EL (cell line): ENCODE measurements at regions not wholly inside any gene's neighbourhood (a gene's known extent, or its start where the extent isn't known, plus 50 kb on each side); places are given as distances from the start of the nearest gene placed in this dataset.

Source experiments
- DNase-seq: peaks from one replicate; pipeline ENCODE4 v3.0.0-alpha.2; 2016

DNA sequence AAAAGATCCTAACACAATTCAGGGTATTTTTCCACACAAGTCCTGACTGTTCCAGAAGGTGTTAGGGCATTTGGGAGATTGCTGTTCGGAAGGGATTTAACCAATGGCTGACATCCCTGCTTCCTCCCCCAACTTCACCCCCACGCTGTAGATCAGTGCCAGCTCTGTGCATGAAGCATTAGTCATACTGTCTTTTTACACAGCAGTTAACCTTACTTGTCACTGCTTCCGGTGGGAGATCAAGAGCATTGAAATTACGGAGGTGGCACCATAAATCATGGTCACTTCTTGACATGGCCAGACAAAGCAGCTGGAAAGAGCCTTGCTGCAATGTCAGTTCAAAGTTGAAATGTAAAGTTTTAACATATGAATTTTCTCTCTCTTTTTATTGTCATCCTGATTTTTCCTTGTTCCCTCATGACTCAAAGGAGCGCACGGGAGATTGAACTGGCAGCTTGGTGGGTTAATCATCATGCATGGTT, 70.2 kb downstream of the HRH4 start:
- DNase-seq: peak; percentile 60

- no peak for DNase-seq
Observed at GRCh38 chr18:24534271-24534670, 73.8 kb downstream of the HRH4 start.

- no peak for DNase-seq
Observed at GRCh38 chr18:24534737-24535136, 74.3 kb downstream of the HRH4 start.

GRCh38 chr18:24535527-24536295, 75.3 kb downstream of the HRH4 start:
- no peak for DNase-seq

GRCh38 chr18:24536326-24536725, 75.9 kb downstream of the HRH4 start:
- DNase-seq: no peak

DNA sequence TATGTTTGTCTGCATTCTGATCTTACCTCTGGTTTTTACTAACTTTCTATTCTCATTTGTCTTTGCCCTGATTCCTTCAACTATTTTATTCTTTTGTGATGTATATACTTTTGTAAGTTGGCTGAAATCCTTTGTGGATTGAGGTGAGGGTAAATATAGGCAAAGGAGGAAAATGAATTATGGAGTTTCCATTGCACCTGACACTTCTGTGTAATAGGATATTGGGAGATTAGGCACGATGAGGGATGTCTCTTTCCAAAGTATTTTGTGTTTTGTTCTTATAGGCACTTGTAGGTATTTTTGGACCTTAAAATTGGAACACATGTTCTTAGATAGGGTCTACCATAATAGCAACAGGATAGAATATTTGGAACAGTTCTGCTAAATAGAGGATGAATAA, 76.4 kb downstream of the HRH4 start:
- DNase-seq: no peak

DNA sequence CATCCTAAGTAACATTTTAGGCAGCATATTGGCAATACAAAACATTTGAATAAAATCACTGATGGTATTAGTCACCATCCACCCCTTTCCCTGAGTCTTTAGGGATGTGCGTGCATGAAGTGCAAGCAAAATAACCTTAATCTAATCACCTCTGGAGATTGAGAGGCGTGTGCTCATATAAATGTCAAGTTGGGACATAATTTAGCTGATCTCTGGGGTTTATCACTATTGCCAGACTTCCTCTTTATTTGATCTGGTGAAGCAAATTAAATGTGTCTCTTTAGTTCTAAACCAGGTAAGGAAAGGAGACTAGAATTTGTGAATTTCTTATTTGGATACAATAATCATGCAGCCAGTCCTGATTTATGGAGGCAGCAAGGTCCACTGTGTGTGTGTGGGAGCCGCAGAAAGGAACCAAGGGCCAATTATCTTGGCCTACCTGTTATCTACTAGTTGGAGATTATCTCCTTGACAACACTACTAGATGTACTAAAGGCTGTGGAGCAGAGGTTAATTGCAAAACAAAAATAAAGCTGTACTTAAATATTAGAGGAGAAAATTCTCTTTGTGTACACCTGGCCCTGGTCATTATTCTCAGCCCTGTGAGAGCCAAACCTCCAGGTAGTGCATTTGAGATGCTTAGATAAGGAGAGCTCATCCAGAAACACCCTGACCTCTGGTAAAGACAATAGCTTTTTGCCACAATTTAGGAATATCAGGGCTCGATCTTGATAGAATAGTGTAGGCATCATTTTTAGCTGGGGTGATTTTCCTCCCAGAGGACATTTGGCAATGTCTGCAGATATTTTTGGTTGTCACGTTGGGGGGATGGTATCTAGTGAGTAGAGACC, 78.2 kb downstream of the HRH4 start:
- no peak for DNase-seq

GRCh38 chr18:24539866-24540617, 79.6 kb downstream of the HRH4 start:
- DNase-seq: no peak

- no peak for DNase-seq
Observed at GRCh38 chr18:24540896-24541295, 80.5 kb downstream of the HRH4 start.

DNA sequence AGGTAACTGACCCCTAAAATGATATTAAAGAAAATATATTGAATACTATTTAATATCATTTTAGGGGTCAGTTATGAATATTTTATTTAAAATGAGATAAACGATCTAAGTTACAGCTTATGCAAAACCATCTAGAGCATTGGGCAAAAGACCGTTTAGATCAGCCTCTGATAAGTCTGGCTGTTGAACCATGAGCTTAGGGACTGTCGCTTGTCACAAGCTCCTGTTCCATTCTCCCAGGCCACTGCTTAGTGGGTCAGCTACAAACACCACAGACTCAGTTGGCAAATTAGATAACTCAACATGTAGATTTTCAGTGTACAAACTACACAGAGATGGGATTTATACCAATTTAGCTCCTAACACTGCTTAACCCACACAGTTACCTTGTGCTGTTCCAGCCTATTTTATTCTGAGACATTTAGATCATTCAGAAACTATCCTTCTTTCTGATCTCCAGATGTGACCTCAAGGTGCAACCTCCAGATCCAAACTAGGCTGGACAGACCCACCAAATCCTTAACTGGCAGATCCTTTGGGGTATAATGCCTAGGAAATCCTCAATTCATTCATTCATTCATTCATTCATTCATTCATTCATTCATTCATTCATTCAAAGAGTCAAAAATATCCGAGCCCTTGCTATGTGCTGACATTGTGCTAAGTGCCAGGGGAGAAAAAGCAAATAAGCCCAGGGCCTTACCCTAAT, 82.8 kb downstream of the HRH4 start:
- no peak for DNase-seq

DNA sequence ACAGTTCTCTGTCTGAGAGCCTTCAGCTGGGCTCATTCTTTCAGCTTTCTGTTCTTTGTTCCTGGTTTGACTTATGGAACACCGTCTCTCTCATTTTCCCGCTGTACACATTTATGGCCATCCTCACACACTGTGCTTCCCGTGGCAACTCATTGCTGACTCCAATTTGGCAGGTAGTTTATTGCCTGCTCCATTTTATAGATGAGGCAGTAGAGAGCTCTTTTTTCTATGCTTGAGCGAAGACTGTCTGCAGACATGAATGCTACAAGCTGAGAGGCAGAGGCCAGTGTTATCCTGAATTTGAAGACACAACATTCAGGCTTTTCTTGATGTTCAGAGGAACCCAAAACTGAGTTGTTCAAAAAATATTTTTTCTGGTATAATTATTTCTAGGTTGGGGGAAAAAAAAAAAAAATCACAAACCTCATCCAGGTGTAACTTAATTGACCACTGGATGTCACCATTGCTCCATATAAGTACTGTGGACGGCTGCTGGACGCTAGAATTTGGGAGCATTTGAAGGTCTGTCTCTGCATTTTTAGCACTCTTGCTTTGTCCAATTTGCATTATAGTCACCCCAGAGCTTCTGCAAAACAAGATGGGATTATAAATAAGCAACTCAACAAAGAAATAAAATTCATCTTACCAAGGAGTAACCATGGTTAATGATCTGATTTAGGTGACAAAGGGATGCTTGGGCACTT, 83.5 kb downstream of the HRH4 start:
- peak; percentile 15 for DNase-seq

- no peak for DNase-seq
Observed at GRCh38 chr18:24544949-24545348, 84.5 kb downstream of the HRH4 start.

DNA sequence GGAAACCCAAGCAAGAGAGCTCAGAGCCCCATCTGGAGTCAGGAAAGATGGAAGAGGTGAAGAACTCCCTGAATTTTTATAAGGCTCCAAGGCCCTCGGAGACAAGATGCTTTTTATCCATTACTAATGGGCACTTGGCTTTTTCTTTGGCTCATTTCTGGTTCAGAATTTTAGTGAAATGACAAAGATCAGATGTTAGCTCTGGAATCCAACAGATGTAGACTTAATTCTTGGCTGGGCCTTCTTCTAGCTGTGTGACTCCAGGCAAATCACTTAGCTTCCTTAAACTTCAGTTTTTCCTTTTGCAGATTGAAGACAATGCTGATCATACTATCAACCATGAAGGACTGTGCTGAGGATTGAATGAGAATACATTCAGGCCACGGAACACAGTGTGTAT, 85.2 kb downstream of the HRH4 start:
- DNase-seq: no peak

DNA sequence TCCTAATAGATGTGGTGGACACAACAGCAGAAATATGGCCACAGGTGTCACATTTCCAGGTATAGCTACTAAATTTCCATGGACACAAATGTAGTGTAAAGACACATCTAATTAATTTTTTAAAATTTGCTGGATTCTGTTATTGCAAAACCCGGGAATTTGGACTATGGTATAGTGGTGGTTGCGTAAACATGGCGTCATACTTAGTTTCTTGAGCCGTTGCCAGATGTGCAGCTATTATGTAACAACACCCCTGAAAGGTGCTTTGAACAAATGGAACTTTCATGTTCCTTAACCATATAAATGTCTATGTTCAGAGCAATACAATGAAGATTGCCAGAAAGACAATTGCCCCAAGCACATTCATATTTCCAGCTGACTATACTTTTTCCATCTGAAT, 85.9 kb downstream of the HRH4 start:
- DNase-seq: no peak

- DNase-seq: no peak
Observed at GRCh38 chr18:24548583-24548982, 88.1 kb downstream of the HRH4 start.

- no peak for DNase-seq
Observed at GRCh38 chr18:24552218-24552617, 91.8 kb downstream of the HRH4 start.

DNA sequence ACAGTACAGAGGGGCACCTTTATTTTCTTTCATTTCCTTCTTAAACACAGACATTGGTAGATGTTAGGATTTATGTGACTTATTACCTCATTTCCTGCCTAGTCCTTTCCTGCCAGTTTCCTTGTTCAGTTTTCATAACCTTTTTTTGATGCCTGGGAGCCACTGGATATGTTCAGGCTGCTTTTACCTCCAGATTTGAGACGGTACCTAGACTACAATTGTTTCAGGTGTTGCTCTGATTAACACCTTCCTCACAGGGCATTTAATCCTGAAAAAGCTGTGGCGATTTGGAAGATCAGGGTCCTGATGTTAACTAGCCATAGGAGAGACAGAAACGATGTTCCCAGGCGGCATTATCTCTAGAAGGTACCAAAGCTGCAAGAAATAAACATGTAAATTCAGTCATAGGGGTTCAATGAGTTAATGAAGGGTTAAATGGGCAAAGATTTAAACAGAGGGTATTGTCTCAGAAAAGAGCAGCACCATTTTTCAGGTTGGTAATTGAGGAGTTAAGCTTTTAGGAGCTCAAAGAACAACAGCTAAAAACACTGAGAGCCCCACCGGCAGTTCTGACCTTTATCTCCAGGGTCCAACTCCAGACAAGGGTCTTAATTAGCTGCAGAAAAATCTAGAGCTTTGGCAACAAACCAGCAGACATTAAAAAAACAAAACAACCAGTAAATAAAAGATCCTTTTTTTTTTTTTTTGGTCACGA, 93.3 kb downstream of the HRH4 start:
- DNase-seq: no peak

DNA sequence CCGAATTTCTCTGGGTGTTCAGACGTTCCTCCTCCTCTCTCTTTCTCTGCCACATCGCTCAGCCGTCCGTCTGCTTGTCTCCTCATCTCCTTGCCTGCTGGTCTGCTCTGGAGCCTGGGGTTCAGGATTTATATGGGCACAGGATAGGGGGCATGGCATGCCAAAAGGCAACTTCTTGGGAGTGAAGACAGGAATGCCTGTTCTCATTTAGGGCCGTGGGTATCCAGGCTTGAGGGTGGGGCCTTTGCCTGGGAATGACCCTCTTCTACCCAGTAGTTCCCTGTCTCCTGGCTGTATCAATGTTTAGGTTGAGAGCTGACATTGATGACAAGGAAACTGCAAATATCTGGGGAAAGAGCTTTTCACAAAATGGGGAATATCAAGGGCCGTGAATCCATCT, 98.0 kb downstream of the HRH4 start:
- no peak for DNase-seq

DNA sequence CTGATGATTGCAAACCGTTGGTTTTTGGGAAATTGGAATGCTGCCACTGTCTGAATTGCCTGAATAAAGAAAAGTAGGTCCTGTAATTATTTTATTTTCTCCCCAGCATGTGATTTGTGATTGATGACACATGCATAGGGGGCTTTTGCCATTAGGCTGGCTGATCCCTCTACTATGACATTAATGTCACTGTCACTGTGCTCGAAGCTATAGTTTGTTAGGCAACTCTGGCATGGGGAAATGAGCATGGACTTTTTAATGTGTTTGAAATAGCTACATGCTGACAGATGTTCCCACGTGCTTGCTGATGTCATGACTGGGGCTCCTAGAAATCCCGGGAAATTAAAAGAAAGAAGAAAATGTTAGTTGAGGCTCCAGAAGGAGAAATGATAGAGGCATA, 99.1 kb downstream of the HRH4 start:
- no peak for DNase-seq

DNA sequence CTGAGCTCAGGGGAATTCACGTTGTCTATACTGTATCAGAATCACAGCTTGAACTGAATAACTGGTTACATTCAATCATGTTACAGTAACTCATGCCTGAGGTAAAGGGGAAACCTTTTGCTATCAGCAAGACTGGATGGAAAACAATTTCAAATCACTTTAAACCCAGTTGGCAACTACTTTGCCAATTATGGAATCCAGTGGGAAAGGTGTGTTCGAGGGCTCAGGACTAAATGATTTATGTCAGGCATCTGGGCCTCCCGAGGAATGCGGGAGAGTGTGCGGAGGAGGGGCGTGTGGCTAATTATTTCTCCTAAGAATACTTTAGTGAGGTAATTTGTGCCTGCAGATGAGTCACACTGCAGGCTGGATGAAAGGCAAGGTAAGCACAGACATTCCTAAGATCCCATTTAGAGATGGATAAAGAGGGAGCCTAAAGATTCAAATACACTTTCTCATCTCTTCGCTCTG, 100.1 kb downstream of the HRH4 start:
- no peak for DNase-seq

- no peak for DNase-seq
Observed at GRCh38 chr18:24561369-24561965, 101.0 kb downstream of the HRH4 start.
